Ishikawa (cell line): ENCODE measurements at regions not wholly inside any gene's neighbourhood (a gene's known extent, or its start where the extent isn't known, plus 50 kb on each side); places are given as distances from the start of the nearest gene placed in this dataset.

ENCODE experiments used
- CEBPB ChIP-seq: IDR thresholded peaks from 2 replicates; pipeline ENCODE4 v1.6.1; 2012
- CREB1 ChIP-seq: IDR thresholded peaks from 2 replicates; pipeline ENCODE4 v1.6.1; 2012; ENCODE audit warnings: low read depth
- EGR1 ChIP-seq: IDR thresholded peaks from 2 replicates; pipeline ENCODE4 v1.6.1; 2012
- EP300 ChIP-seq: IDR thresholded peaks from 2 replicates; pipeline ENCODE4 v1.6.1; 2012; ENCODE audit warnings: borderline replicate concordance
- FOXM1 ChIP-seq: IDR thresholded peaks from 2 replicates; pipeline ENCODE4 v1.6.1; 2012; ENCODE audit warnings: low read depth, borderline replicate concordance
- NFIC ChIP-seq: IDR thresholded peaks from 2 replicates; pipeline ENCODE4 v1.6.1; 2012
- RAD21 ChIP-seq: IDR thresholded peaks from 2 replicates; pipeline ENCODE4 v1.6.1; 2012; ENCODE audit warnings: low read depth
- REST ChIP-seq: IDR thresholded peaks from 2 replicates; pipeline ENCODE4 v1.6.1; 2012; ENCODE audit warnings: low read depth, mild to moderate bottlenecking
- TAF1 ChIP-seq: IDR thresholded peaks from 2 replicates; pipeline ENCODE4 v1.6.1; 2012; ENCODE audit warnings: low read depth, mild to moderate bottlenecking
- TCF12 ChIP-seq: IDR thresholded peaks from 2 replicates; pipeline ENCODE4 v1.6.1; 2012; ENCODE audit warnings: low read depth
- TEAD4 ChIP-seq: IDR thresholded peaks from 2 replicates; pipeline ENCODE4 v1.6.1; 2012
- USF1 ChIP-seq: IDR thresholded peaks from 2 replicates; pipeline ENCODE4 v1.6.1; 2012
- YY1 ChIP-seq: IDR thresholded peaks from 2 replicates; pipeline ENCODE4 v1.6.1; 2012; ENCODE audit warnings: low read depth
- ZBTB7A ChIP-seq: IDR thresholded peaks from 2 replicates; pipeline ENCODE4 v1.6.1; 2012; ENCODE audit warnings: low read depth
- TF ChIP-seq, protein P1 (sequence below): IDR thresholded peaks from 2 replicates; pipeline ENCODE4 v1.6.1; 2012

DNA sequence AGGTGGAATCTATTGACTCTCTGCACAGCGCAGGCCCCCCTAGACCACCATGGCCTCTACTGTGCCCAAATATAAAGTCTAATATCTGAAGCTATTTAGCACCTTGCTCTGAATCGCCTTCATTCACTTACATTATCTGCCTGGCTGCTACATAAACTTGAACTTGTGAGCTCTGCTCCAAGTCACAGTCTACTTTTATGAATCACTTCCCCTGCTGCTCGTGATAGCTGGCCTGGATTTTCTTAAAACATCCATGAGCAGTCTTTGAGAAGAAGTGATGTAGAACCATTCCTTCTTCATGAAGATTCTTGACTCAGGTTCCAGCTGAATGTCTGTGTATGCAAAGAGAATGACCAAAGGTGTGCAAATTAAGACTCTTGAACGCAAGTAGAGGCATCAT is 359.5 kb downstream of the RND3 start:
- TF ChIP-seq EP300 (no peak), TAF1 (no peak), USF1 (no peak)

GRCh38 chr2:150127346-150127990 is 360.0 kb downstream of the RND3 start:
- TF ChIP-seq NFIC (no peak), EGR1 (no peak), TAF1 (no peak), RAD21 (no peak), YY1 (no peak), REST (no peak), ZBTB7A (no peak), CREB1 (no peak), TCF12 (no peak), TEAD4 (no peak), CEBPB (no peak), EP300 (no peak), USF1 (no peak)

- TF ChIP-seq EGR1 (no peak), TAF1 (no peak), CREB1 (no peak), EP300 (no peak), ZBTB7A (no peak), TEAD4 (no peak), YY1 (no peak), USF1 (no peak), REST (no peak), NFIC (no peak), CEBPB (no peak), TCF12 (no peak), FOXM1 (no peak), RAD21 (no peak)
- TF ChIP-seq, protein P1, sequence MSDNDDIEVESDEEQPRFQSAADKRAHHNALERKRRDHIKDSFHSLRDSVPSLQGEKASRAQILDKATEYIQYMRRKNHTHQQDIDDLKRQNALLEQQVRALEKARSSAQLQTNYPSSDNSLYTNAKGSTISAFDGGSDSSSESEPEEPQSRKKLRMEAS, result no peak
Observed at GRCh38 chr2:150126839-150127238, 360.6 kb downstream of the RND3 start.

DNA sequence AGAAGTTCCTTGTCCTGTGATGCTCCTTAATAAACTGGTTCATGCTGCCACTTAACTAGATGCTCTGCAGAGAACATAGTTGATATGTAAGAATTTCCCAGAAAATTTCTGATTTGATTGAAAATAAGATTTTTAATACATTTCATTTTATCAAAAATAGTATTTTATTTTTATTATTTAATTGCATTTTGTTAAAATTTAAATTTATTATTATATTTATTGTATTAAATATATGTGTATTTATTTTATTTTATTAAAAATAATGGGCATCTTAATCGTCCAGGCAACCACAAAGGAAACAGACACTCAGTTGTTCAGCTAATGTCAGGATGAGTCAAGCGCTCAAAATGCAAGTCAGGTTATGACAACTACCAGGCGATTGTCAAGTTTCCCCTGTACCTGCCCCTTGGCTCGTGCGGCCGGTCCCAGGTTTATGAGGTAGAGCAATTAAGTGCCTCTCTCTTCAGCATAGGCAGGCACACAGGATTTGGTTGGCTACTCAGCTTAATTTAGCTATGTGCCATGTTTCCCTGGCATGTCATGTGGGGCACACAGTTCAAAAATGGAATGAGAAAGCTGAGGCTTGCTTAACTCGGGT is 361.2 kb downstream of the RND3 start:
- no peak for TF ChIP-seq TCF12
- no peak for TF ChIP-seq EGR1
- TF ChIP-seq TEAD4, result no peak
- no peak for TF ChIP-seq EP300
- TF ChIP-seq CREB1, result no peak
- no peak for TF ChIP-seq TAF1
- TF ChIP-seq YY1, result no peak
- TF ChIP-seq REST, result no peak
- TF ChIP-seq ZBTB7A, result no peak
- TF ChIP-seq FOXM1, result no peak
- TF ChIP-seq RAD21, result no peak
